Transverse colon (tissue), 4 donors: ENCODE measurements at regions not wholly inside any gene's neighbourhood (a gene's known extent, or its start where the extent isn't known, plus 50 kb on each side); places are given as distances from the start of the nearest gene placed in this dataset.

ENCODE experiments used
- DNase-seq: peaks from one replicate; pipeline ENCODE4 v3.0.0-alpha.2; 2019
- H3K27ac ChIP-seq, 4 donors: fragments of 200-600 bp; sonication (generic); 2 replicates each; pipeline ENCODE4 v1.5.1; 2016 to 2018; ENCODE audit warnings: inconsistent platforms in 4 of 4
- H3K27me3 ChIP-seq: fragments of 200-600 bp; sonication (generic); 2 replicates; pipeline ENCODE4 v1.5.1; 2017; ENCODE audit warnings: inconsistent platforms
- H3K36me3 ChIP-seq, 4 donors: fragments of 200-600 bp; sonication (generic); 2 replicates each; pipeline ENCODE4 v1.5.1; 2017 to 2019; ENCODE audit warnings: inconsistent platforms in 4 of 4
- H3K4me1 ChIP-seq, 4 donors: fragments of 200-600 bp; sonication (generic); 2 replicates each; pipeline ENCODE4 v1.5.1; 2017 to 2020; ENCODE audit warnings: inconsistent platforms in 4 of 4
- H3K4me3 ChIP-seq, 4 donors: fragments of 200-600 bp; sonication (generic); 1 replicate in 1 of 4; 2 replicates in 3 of 4; pipeline versions ENCODE4 v1.5.1 to v1.6.1; 2017 to 2019; ENCODE audit warnings: inconsistent platforms in 4 of 4
- H3K9me3 ChIP-seq, 2 donors: fragments of 200-600 bp; sonication (generic); 2 replicates each; pipeline ENCODE4 v1.5.1; 2017 to 2019; ENCODE audit warnings: inconsistent platforms in 2 of 2
- EP300 ChIP-seq: sonication (generic); formaldehyde crosslinking; IDR thresholded peaks from one replicate; pipeline ENCODE4 v1.6.1; 2017; ENCODE audit warnings: antibody characterized with exemption, low read depth
- POLR2A ChIP-seq: fragments of 450-650 bp; IDR thresholded peaks from one replicate; pipeline ENCODE4 v1.6.1; 2016; ENCODE audit warnings: antibody characterized with exemption, mild to moderate bottlenecking, moderate library complexity
- POLR2AphosphoS5 ChIP-seq, 3 donors: sonication (generic); formaldehyde crosslinking; IDR thresholded peaks; one replicate each; pipeline ENCODE4 v1.6.1; 2016; ENCODE audit warnings: antibody characterized with exemption in 3 of 3
- WGBS, 2 donors: methylation state at CpG; one replicate each; pipeline ENCODE4 v1.1.5; 2018; ENCODE audit warnings: low coverage in 1 of 2; 5-methylcytosine and 5-hydroxymethylcytosine counted together
- in situ Hi-C, 4 donors: fragments of 200-750 bp; cut with MboI; loops; one replicate each; pipeline versions ENCODE4 v1.15.0 to v1.15.1; 2017; ENCODE audit warnings: low sequenced_read_pairs in 3 of 4, low pct_ligation_motif_present in 1 of 4, low pct_unique_long_range_greater_than_20kb in 1 of 4
- intact Hi-C: fragments of 100-400 bp; cut with DNase I; formaldehyde crosslinking; loops from one replicate; pipeline ENCODE4 v1.15.1; 2023; ENCODE audit warnings: low total_unique reads
- TF ChIP-seq, protein P1 (sequence below), 5 experiments: fragments of 200-600 bp in 3 of 5; fragments of 450-650 bp in 2 of 5; sonication (generic) in 3 of 5; IDR thresholded peaks; 1 replicate in 2 of 5; 2 replicates in 3 of 5; pipeline ENCODE4 v1.5.1; 2016 to 2017; ENCODE audit warnings: antibody characterized with exemption in 5 of 5, inconsistent platforms in 3 of 5, mild to moderate bottlenecking in 2 of 5, moderate library complexity in 1 of 5

- in situ Hi-C loops (no loop called here), intact Hi-C loops (no loop called here)
- Histone ChIP-seq H3K4me1 (no peaks in the 10 kb centered on the region), H3K4me3 (no peak overlapping the region), H3K36me3 (no peaks in the 10 kb centered on the region), H3K27me3 (no peaks in the 10 kb centered on the region), H3K9me3 (no peaks in the 10 kb centered on the region), H3K27ac (no peak overlapping the region)
- TF ChIP-seq POLR2A (no peak), POLR2AphosphoS5 (IDR thresholded peaks at IDR 0.05) (no peak), EP300 (no peak)
- TF ChIP-seq, protein P1, sequence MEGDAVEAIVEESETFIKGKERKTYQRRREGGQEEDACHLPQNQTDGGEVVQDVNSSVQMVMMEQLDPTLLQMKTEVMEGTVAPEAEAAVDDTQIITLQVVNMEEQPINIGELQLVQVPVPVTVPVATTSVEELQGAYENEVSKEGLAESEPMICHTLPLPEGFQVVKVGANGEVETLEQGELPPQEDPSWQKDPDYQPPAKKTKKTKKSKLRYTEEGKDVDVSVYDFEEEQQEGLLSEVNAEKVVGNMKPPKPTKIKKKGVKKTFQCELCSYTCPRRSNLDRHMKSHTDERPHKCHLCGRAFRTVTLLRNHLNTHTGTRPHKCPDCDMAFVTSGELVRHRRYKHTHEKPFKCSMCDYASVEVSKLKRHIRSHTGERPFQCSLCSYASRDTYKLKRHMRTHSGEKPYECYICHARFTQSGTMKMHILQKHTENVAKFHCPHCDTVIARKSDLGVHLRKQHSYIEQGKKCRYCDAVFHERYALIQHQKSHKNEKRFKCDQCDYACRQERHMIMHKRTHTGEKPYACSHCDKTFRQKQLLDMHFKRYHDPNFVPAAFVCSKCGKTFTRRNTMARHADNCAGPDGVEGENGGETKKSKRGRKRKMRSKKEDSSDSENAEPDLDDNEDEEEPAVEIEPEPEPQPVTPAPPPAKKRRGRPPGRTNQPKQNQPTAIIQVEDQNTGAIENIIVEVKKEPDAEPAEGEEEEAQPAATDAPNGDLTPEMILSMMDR (IDR thresholded peaks at IDR 0.05) = no peak
- DNase-seq = no peak
- 89 to 100% methylated on average over 5 to 16 of the region's 16 CpGs for WGBS, 2 donors
Measured at GRCh38 chr7:72476608-72477305, 64.6 kb upstream of the CALN1 start.

DNA sequence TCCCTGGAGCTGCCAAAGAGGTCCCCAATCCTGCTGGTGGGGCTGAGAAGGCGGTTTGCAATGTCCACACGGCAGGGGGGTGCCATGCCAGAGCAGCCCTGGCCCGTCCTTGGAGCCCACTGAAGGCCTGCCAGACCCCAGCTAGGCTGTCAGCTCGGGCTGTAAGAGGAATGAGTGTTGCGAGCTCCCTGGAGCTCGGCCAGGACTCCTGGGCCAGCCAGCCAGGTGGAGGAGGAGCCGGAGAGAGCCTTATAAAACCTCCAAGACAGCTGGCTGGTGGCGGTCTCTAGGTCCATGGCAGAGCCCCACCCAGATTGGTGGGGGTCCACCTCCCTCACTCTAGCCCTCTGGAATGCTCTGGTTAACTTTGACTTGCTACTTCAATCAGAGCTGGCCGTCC, 55.1 kb upstream of the CALN1 start:
- in situ Hi-C loops (no loop called here), intact Hi-C loops (no loop called here)
- Histone ChIP-seq H3K27ac (no peak overlapping the region), H3K27me3 (no peaks in the 10 kb centered on the region), H3K4me3 (no peak overlapping the region), H3K36me3 (no peaks in the 10 kb centered on the region), H3K4me1 (no peaks in the 10 kb centered on the region), H3K9me3 (no peaks in the 10 kb centered on the region)
- WGBS, 2 donors = 45 to 86% methylated on average over 1 to 7 of the region's 9 CpGs
- DNase-seq = no peak
- no peak for TF ChIP-seq EP300
- no peak for TF ChIP-seq POLR2A
- TF ChIP-seq, protein P1 (IDR thresholded peaks at IDR 0.05) = no peak
- TF ChIP-seq POLR2AphosphoS5 (IDR thresholded peaks at IDR 0.05) = no peak

GRCh38 chr7:72466797-72467196, 54.7 kb upstream of the CALN1 start:
- no peaks in the 10 kb centered on the region for H3K27me3 ChIP-seq
- no peak for DNase-seq
- no CpG with 5 or more reads among the region's 2 CpGs for WGBS, 2 donors
- H3K4me3 ChIP-seq = no peak overlapping the region
- intact Hi-C loops = no loop called here
- TF ChIP-seq POLR2A (no peak), POLR2AphosphoS5 (IDR thresholded peaks at IDR 0.05) (no peak), EP300 (no peak)
- TF ChIP-seq, protein P1 (IDR thresholded peaks at IDR 0.05) = no peak
- no peaks in the 10 kb centered on the region for H3K9me3 ChIP-seq
- H3K36me3 ChIP-seq = no peaks in the 10 kb centered on the region
- H3K4me1 ChIP-seq = no peaks in the 10 kb centered on the region
- in situ Hi-C loops = no loop called here
- no peak overlapping the region for H3K27ac ChIP-seq

GRCh38 chr7:72465521-72465920, 53.4 kb upstream of the CALN1 start:
- H3K27me3 ChIP-seq = no peaks in the 10 kb centered on the region
- in situ Hi-C loops = no loop called here
- intact Hi-C loops = no loop called here
- H3K4me1 ChIP-seq = no peaks in the 10 kb centered on the region
- H3K4me3 ChIP-seq = no peak overlapping the region
- H3K9me3 ChIP-seq = no peaks in the 10 kb centered on the region
- no peak for DNase-seq
- no peak overlapping the region for H3K27ac ChIP-seq
- no peaks in the 10 kb centered on the region for H3K36me3 ChIP-seq
- TF ChIP-seq POLR2A (no peak), EP300 (no peak), POLR2AphosphoS5 (IDR thresholded peaks at IDR 0.05) (no peak)
- TF ChIP-seq, protein P1 (IDR thresholded peaks at IDR 0.05) = no peak
- WGBS, 2 donors = 56 to 61% methylated on average over 5 of the region's 5 CpGs
